Stimulated activated CD4-positive, alpha-beta T cell treated with anti-CD3 and anti-CD28 coated beads, Interleukin-12 subunit alpha, Interleukin-12 subunit beta, amount 100 ng/mL, for 24 hours (primary cell): ENCODE measurements at regions not wholly inside any gene's neighbourhood (a gene's known extent, or its start where the extent isn't known, plus 50 kb on each side); places are given as distances from the start of the nearest gene placed in this dataset.

Source experiments
- DNase-seq, 2 experiments: peaks; one replicate each; pipeline ENCODE4 v3.0.0-alpha.2; 2020; ENCODE audit warnings: low read depth in 2 of 2

DNA sequence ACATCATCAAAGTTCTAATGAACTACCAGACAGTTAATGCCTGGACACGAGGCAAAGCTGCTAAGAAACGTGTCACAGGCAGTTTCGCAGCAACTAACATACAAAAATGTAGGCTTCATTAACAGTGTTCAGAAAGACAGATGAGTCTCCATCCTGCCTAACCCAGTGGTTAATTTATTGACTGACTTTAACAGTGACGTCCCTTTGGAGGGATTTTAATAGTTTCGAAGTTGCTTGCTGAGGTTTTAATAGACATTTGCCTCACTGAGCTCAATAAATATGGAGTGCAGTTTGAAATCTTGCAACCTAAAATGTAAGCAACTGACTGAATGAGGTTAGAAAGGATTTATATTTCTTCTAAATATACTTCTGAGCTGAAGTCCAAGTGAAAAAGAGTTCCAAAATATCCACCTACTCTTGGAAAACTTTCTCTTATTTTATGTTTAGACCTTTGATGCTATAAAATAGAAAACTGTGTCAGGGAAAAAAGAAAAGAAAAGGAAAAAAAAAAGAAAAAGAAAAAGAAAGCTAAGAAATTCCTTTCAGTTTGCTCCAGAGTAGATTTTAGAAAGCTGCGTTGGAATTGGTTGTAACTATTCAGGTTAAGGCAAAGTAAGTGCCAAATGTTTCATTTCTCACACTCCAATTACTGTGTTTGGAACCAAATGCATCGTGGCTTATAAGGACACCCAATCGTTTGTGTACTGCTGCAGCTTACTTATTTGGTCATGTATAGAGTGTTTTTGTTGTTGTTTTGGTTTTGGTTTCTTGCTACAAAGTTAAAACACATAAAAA is 2016.6 kb downstream of the MAT2B start:
- DNase-seq, result no peak

DNA sequence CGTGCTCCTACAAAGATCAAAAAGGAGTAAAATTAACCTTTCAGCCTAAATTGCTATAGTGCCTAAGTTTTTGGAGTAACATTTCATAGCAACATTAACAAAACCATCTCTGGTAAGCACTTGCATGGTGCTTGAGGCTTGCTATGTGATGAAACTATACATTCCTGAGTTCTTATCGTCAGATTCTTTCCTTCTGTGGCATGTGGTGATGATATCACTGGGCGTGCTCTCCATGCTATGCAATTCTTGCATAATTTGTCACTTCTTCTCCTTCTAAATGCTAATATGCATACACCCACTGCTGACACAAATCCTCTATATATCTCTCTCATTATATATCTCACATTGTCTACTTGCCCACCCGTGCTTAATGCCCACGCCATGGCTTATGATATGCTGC is 2019.9 kb downstream of the MAT2B start:
- no peak for DNase-seq

DNA sequence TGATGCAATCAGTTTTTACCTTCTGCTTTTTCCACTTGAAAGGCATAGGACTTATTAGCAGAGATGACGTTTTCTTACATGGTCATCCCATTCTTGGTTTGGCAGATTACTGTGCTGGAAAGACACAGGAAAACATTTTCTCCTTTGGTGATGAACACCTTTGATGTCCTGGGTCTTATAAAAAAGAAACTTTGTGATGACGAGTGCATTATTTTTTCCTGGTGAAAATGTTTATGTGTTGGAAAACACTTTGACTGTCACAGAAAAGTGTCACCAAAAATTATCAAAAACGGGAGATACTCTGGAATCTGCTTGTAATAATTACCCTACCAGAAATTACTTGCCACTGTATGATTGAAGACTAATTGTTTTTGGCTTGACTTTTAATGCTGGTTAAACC is 2020.9 kb downstream of the MAT2B start:
- DNase-seq, result no peak

DNA sequence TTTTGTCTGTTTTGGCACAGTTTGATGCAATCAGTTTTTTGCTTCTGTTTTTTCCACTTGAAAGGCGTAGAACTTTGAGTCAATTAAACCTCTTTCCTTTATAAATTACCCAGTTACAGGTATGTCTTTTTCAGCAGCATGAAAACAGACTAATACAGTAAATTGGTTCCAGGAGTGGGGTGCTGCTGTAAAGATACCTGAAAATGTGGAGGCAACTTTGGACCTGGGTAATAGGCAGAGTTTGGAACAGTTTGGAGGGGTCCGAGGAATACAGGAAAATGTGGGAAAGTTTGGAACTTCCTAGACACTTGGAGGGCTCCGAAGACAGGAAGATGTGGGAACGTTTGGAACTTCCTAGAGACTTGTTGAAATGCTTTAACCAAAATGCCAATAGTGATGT is 2022.2 kb downstream of the MAT2B start:
- DNase-seq, result no peak

DNA sequence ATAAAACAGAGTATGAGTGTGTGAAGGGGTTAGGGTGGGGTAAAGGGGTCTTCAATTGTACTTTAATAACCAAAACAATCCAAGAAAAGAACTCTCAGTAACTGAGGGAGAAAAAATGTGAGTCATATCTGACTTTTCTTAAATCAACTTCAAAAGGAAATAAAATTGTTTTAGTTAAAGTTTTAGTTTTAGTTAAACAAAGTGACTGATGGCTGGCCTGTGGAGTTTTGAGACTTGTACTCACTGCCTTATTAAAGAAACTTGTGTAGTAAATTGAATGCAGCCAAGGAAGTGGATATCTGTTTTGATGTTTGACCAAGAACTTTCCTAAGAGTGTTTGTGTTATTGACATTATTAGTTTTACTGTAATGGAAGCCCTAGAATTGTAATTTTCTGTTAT is 2032.6 kb downstream of the MAT2B start:
- DNase-seq, result no peak

DNA sequence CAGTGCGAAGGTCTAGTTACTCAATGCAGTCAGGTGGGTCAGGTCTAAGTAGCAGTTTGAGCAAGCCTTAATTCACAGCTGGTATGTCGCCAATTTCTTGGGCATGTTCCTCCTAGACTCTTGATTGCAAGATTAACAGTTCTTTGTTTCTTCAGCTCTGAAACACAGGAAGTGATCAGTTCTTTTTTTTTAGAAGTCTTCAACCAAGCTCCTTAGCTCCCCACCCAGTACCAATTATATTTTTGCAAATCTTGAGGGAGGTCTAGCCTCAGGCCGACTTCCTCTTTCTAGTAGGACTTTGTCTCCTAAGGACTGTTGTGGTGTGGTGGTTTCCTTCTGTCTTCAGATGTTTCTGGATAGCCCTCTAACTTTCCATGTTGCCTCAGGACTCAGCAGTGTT is 2054.2 kb downstream of the MAT2B start:
- no peak for DNase-seq

DNA sequence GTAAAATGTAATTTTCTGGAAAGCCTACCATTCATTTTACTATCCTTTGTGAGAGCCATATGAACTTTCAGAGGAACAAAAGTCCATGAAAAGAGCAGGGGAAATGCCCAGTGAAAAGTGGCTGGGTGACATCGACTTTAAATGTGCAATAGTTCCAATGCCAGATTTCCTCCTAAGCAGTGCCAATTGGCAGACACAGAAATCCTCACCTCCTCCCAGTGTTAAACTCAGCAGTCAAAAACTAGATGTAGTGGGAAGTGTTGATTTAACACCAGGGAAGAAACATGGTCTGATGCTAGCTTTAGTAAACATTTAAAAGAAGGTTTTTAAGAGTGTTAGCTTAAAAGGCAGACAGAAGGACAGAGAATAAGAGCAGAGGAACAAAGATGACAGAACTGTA is 2055.2 kb downstream of the MAT2B start:
- DNase-seq, result no peak

DNA sequence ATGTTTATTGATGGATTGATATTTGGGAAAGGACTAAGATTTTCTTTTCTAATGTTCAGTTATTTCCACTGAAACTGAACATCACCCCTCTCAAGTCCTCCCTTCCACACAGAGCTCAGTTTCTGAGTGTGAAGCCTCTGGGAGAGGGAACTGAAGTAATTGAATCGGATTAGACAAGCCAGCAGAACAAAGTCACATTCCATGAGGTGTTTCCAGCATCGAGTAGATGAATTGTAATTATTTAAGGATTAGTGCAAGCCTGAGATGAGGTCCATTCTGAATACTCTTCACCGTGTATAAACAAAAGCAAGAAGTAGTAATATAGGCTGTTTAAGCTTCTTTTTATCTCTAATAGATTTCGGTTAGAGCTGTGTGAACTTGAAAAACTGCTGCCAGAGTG is 2060.5 kb downstream of the MAT2B start:
- no peak for DNase-seq

DNA sequence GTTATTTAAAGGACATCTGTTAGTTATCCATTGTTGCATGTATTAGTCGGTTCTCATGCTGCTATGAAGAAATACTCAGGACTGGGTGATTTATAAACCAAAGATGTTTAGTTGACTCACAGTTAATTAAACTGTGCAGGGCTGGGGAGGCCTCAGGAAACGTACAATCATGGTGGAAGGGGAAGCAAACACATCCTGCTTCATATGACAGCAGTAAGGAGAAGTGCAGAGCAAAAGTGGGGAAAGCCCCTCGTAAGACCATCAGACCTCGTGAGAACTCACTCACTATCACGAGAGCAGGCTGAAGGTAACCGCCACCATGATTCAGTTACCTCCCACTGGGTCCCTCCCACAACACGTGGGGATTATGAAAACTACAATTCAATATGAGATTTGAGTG is 2064.1 kb downstream of the MAT2B start:
- DNase-seq, result no peak

DNA sequence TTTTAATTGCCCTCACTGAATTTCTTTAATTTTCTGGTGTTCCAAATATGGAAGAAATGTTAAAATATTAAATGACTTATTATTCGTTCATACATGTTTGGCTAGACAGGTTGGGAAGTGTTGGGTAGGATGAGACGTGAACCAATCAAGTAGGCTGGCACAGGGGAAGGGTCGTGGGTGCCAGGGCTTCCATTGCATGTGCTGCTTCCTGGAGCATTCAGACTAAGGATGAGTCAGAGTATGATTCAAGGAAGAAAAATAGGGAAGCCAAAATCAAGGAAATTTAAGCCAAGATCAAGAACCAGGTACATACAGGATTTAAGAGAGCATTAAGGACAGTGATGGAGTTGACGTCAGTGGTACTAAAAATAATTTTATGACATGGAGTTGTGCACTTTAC is 2068.0 kb downstream of the MAT2B start:
- DNase-seq, result no peak

DNA sequence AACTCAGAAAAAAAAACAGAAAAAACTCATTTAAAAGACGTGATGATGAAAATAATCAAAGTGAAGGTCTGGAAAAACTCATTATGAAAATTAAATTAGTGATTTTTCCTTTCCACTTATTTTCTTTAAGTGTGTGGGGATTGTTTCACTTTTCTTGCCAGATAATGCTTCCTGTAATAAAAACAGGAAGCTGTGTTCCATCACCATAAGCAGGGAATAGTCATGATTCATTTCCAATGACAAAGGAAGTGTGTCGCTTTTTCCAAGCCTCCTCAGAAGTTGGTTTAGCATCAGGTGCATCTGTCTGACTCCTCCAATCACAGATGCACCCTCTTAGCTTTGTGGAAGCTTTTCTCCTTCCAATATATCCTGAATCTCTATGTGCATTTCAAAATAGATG is 2068.7 kb downstream of the MAT2B start:
- DNase-seq, result no peak

DNA sequence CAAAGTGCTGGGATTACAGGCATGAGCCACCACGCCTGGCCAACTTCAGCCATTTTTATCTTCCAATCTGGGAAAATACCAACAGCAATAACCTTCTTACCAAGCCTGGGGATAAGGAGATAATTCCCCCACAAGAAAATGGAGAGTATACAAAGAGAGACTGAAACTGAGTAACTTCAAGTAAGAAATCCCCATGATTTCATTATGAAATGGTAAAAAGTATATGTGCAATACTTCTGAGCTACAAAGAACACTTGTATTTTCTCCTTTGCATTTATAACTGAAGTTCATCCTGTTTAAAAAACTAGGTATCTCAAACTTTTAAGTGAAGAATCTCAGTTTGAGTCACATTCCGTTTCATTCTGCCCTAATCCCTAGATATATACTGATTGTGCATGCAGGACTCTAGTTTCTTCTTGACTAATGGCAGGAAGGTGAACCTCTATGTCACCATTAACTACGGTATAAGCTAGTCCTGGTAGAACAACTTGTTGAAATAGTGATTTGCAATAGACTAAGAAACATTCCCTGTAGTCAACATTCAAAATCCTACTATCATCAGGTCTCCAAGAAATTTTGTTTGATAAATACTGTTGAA is 2071.4 kb downstream of the MAT2B start:
- DNase-seq, result no peak

DNA sequence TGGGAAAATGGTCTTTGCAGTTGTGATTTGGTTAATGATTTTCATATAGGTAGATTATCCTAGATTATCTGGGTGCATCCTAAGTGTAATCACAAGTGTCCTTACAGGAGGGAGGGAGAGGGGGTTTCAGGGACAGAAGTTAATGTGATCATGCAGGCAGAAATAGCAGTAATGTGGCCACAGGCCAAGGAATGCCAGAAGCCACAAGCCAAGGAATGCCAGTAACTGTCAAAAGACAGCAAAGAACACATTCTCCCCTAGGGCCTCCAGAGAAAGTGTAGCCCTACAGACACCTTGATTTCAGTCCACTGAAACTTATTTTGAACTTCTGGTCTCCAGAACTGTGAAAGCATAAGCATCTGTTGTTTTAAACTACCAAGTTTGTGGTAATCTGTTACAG is 2074.5 kb downstream of the MAT2B start:
- DNase-seq, result no peak

DNA sequence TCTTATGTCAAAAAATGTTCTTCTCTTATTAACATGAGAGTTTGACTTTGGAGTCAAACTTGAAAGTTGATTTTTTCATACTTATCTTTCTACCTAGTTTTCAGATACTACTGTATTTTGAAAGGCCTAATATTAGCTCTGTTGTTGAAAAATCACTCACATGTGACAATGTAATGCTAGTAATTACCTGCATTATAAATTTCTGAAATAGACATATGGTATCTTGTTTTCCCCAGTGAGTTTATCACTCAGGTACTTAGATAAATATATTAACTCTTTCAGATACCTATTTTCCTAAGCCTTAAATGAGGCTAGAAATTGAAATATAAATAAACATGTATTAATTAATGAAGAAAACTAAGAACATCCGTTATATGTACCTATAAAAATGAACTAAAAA is 2089.3 kb downstream of the MAT2B start:
- no peak for DNase-seq

DNA sequence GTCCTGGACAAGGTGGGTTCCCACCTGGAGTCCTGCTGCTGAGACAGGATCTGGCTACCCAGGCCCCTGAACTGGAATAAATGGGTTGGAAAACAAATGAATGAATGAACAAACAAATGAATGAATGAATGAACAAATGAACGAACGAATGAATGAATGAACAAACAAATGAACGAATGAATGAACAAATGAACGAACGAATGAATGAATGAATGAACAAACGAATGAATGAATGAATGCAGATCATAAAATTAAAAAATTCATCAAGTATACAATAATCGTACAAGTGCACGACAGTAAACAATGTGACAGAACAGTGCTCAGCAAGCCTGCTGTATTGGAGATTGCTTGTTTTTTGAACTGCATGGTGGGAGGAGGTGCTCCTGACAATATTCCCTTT is 2097.1 kb downstream of the MAT2B start:
- DNase-seq, result no peak

DNA sequence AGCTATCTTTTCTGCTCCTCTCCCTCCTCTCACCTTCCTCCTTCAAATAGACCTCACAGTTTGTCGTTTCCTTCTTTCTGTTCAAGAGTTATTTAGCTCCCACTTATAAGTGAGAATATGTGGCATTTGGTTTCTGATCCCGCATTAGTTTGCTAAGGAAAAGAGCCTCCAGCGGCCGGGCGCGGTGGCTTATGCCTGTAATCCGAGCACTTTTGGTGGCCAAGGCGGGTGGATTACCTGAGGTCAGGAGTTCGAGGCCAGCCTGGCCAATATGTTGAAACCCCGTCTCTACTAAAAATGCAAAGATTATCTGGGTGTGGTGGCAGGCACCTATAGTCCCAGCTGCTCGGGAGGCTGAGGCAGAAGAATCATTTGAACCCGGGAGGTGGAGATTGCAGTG is 2101.6 kb downstream of the MAT2B start:
- no peak for DNase-seq

DNA sequence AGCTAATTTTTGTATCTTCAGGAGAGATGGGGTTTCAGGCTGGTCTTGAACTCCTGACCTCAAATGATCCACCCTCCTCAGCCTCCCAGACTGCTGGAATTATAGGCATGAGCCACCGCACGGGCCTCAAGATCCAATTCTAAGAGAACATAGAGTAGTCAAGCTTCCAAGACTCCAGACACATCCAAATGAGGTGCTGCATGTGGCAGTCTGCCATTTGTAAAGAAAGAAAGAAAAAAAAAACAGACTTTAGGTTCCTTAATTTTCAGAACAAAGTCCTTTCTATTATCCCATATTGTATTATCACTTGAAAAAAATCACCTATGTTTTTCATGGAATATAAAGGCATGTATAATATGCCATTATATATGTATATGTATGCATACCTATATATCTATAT is 2104.5 kb downstream of the MAT2B start:
- DNase-seq, result no peak

DNA sequence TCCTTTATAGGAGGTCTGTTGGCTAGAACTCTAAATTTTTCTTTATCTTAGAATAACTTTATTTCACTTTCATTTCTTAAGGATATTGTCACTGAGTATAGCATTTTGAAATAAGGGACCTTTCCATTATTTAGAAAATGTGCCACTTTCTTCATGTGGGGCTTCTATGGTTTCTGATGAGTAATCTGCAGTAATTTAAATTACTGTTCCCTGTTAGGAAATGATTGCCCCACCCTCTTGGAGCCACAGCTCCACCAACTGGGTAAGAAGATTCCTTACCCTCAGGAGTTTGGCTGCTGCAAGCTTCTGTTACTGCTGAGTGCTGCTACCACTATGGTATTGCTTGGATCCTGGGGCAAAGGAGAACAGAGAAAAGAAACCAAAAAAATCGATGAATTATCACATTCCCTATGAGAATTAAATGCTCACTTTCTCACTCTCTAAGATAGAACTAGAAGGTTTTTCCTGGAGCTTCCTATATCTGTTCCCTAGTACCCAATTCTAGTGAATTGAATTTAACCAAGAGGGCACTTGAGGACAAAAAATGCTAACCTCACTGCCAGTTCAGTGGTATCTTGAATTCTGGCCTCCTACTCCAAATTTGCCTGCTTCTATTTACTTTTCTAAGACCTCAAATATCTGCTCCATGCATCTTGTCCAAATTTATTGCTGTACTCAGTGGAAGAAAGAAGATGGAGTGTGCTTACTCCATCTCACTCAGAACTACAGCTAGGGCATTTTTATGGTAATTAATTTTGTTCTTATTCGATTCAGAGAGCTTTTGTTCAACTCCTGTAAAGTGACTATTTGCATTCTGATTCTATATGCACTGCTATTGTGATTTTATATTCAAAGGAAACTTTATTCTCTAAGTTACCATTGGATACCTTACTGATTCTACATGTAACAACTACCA is 2111.3 kb downstream of the MAT2B start:
- DNase-seq, result no peak

DNA sequence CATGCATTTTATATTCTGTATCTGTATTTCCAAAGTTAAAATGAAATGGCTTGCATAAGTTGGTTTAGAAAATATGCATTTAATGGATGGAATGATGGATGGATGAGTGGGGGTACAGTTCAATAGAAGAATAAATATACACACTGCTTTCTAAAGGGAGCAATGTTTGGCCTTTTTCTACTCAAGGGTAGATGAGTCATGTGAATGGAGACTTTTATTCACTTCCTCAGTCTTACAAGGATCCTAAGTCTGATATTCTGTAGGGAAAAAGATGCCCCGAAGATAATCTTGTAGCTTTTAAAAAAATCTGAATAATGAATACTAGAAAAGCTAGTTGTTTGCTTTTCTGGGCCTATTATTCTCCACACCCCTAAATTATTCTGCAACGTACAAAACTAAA is 2112.1 kb downstream of the MAT2B start:
- DNase-seq, result no peak

DNA sequence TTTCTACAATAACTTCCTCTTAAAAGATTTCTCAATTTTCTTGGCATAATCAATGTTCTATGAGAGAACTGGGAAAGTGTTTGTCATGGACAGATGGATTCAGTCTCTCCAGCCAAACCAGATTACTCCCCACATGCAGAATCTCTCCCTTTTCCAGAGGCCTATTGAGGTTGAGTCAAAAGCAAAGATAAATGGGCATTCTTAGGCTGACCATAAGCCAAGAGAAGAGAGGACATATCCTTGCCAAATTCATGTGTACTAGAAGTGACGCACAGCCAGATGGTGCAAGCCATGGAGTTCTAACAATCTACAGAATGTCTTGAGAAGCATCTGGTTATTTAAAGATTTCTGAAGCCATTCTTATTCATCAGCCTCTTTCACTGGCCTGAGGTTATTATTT is 2115.0 kb downstream of the MAT2B start:
- no peak for DNase-seq

DNA sequence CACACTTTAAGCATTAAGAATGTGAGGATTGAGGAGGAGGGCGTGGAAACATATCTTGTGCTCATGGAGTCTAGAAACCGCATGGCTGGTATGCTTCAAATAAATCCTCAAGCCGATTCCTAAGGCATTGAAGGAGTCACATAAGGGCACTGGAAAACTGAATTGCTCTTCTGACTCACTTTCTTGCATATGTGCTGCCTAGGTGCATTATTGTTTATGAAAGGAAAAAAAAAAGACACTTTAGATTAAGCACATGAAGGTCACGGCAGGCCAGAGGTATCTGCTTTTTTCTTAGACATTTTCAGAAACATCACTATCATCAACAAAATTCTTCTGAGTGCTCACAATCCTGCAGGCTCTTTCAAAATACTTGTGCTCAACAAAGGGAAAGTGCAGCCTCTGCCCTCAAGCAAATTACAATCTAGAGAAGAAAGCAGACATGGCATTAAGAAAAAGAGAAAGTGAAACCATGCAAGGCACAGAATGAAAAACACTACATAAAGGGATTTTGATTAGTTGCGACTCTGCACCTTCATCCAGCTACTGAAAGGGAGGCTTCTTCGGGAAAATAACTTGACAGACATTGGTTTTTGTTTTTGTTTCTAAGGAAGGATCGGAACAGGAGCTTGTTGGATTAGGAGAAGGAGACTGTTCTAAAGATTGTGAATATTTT is 2117.6 kb downstream of the MAT2B start:
- DNase-seq, result no peak
